NCI-H2081 treated with DMSO at 0.1 percent for 48 hours (cell line): ENCODE measurements at regions not wholly inside any gene's neighbourhood (a gene's known extent, or its start where the extent isn't known, plus 50 kb on each side); places are given as distances from the start of the nearest gene placed in this dataset.
"Not testable (repeated sequence)": the region's sequence is repeated elsewhere in the genome, so short reads cannot be mapped to it uniquely, and the experiment has no call there.

Experiments used
- DNase-seq: peaks from one replicate; lab custom pipeline; 2025; lab: John Stamatoyannopoulos, UW

DNA sequence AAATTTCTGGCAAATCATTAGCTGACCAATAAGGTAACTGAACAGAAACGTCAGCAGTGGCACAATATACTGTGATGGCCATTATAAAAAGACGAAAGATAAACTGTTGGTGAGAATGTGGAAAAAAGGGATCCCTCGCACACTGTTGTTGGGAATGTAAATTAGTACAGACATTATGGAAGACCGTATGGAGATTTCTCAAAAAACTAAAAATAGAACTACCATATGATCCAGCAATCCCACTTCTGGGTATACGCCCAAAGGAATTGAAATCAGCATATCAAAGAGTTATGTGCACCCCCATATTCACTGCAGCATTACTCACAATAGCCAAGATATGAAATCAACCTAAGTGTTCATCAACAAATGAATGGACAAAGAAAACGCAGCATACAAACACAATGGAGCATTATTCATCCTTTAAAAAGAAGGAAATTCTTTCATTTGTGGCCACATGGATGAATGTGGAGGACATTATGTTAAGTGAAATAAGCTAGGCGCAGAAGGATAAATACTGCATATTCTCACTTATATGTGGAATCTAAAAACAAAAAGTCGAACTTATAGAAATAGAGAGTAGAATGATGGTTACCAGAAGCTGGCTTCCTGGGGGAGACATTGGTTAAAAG is 257.7 kb downstream of the RHOU start:
- DNase-seq, result no peak

DNA sequence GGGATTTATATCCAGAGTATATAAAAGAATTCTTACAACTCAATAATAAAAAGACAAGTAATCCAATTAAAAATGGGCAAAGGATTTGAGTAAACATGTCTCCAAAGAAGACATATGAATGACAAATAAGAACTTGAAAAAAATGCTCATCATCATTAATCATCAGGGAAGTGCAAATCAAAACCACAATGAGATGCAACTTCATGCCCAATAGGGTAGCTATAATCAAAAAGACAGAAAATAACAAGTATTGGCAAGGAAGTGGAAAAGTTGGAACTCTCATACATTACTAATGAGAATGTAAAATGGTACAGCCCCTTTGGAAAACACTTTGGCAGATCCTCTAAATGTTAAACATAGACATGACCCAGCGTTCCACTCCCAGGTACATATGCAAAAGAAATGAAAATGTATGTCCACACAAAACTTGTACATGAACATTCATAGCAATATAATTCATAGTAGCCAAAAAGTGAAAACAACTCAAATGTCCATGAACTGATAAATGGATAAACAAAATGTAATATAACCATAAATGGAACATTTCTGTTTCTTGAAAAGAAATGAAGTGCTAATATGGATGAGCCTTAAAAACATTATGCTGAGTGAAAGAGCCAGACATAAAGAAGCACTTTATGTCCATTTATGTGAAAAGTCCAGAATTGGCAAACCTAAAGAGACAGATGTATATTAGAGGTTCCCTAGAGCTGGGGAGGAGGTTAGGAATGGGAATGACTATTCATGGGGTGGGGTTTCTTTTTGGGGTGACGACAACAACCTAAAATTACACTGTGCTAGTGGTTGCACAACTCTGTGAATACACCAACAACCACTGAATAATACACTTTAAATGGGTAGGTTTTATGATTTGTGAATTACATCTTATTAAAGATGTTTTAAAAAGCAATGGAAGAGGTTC is 259.7 kb downstream of the RHOU start:
- no peak for DNase-seq

DNA sequence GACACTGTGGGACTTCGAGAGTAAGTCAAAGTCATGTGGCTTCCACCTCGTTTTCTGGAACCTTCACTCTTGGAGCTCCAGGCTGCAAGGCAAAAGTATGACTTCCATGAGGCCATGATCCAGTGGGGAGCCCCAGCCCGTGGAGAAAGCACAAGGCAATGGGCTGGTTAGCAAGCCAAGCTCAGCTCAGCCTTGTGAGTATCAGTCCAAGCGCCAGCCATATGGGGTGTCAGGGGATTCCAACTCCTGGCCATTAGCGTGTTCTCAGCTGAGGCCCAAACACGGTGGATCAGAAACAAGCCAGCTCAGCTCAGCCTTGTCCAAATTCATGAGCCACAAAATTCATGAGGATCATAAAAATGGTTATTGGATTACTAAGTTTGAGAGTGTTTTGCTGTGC is 261.0 kb downstream of the RHOU start:
- DNase-seq, result no peak

DNA sequence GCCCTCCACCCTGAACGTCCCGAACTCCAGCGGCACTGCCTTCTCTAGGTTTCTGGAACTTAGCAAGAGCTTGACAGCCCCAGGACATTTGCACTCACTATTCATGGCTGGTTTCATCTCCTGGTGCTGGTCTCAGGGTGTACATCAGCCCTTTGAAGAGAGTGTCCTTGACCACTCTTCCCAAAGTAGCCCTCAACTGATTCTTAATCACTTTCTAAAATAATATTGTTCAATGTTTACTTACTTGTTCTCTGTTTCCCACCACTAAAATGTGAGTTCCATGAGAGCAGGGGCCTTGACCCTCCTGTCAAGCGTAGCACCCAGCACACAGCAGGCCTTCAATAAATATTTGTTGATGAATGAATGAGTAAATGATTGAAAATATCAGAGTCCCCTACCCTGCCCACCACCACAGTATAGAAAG is 262.5 kb downstream of the RHOU start:
- DNase-seq, result no peak

DNA sequence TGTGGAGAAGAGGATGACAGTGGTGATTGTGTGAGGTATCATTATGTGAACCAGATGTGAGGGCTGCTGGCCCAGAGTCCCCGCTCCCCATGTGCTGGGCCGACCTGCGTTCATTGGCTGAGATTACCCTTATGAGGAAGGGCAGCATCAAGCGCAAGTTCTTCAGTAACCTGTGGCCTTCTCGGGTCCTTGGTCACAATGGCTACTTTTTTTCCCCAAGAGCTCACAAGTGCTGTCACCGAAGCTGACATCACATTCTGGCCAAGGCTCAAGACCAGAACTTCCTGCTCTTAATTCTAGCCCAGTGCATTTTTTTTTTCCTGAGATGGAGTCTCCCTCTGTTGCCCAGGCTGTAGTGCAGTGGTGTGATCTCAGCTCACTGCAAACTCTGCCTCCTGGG is 262.9 kb downstream of the RHOU start:
- DNase-seq, result no peak

DNA sequence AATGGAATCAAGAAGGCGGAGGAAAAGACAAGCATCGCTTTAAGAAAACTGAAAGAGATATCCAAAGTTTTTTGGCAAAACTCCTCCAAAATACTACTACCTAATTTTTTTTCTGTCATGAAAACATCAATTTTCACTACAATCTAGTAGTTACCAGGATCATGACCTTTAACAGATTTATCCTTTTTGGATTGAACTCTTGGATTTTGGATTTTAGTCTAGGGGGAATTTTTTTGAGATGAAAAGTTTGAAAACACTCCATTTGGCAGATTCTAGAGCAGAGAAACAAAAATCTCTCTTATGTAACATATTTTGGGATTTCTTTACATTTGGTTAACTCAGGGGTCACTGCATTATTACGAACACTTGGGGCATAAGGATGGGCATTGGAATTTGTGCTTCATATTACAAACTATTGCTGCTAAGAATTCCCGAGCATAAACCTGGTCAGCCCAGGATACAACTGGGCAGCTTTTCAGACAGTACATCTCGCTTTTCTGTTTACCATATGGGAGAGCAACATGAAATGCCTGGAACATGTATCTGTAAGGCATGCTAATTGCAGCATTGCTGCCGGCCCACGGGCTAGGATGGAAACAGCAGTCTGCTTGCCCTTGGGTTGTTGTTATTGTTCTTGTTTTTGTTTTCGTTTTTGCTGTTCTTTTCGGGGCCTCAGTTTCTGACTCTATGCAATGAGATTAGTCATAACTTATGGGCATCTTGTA is 264.3 kb downstream of the RHOU start:
- DNase-seq, result no peak

DNA sequence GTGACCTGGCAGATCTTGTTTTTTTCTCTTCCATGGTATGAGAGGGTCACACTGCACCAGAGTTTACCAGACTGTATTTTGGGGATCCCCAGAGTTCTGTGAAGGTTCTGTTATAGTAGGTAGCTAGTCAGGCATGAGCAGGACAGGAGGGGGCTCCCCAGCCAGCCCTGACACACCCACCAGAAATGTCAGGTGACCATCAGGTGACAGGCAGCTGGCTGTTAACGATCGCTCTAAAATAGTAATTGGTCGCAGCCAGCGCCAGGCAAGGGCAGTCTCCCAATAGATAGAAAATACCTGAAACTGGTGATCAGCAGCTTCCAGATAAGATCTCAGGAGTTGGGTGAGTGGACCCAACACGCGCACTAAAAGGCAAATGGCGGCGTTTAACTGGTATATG is 264.9 kb downstream of the RHOU start:
- no peak for DNase-seq

DNA sequence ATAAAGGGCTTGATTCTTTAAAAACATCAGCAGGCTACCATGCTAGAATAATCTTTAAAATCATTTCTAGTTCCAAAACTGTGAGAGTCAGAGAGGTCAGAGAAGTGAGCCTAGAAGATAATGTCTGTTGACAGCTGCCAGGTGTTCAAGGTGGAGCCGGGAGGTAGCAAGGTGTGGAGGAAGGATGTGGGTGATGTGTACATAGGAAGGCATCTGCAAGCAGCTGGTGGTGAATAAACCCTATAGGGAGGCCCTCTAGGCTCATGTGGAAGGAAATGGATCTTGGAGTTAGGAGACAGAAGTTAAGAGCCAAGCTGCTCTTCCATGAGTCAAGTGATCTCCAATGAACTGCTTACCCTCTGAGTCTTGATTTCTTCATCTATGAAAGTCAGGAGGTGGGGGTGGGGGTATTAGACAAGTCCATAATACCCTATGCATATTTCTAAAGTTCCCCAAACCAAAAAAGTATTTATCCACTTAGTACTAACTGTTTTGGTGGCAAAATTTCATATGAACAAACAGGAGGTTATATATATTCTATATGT is 266.3 kb downstream of the RHOU start:
- no peak for DNase-seq

DNA sequence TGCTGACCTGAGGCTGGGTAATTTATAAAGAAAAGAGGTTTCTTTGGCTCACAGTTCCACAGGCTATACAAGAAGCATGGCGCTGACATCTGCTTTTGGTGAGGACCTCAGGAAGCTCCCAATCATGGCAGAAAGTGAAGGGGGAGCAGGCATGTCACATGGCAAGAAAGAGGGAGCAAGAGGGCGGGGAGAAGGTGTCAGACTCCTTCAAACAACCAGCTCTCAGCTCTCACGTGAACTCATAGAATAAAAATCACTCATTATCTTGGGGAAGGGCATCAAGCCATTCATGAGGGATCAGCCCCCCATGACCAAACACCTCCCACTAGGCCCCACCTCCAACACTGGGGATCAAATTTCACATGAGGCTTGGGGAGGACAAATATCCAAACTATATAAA is 266.8 kb downstream of the RHOU start:
- DNase-seq, result no peak

DNA sequence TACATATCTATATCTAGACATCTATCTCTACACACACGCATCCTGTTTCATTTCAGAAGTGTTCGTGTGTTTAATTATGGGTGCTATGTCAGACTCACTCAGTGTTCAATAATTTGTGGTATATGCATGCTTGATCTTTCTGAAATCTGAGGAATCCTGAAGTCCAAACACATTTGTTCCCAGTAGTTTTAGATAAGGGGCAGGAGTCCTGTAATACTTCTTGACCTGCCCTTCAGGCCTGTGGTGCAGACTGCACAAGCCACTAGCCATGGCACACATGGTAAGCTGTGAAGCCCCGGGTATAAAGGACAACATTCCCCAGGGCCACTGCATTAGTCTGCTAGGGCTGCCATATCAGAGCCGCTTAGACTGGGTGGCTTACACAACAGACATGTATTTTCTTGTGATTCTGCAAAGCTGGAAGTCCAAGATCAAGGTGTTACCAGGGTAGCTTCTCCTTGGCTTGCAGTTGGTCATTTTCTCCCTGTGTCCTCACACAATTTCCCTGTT is 267.2 kb downstream of the RHOU start:
- DNase-seq, result no peak

DNA sequence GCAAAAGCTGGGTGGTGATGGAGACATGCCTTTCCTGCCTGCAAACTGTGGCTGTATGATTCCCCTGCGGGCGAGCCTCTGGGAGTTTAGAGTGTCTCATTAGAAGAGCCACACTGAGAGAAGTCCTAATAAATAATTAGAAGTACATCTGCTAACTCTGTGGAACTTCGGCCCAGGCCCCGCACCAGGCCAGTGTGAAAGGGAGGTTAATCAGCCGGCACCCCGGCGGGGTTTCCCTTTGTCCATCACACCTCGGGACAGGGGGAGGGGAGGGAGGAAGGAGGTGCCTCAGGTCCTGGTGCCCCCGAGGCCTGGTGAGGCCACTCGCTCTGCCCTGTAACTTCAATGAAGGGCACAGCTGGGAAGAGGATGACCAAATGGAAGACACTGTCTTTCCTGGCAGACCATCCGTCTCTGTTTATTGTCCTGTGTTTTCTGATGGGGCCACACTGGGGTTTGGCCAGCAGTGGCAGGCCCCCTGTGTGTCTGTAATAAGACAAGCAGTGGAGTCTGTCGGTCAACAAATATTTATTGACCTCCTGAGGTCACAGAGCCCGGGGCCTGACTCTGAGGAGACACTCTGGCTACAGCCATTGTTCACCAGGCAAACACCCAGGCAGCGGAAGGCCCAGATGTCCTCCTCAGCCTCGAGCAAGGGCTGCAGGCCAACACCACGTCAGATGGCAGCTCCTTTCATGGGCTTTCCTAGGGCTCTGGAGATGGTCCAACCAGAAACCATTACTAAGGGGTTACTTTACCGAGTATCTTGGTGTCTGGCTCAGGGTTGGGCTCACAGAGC is 267.5 kb upstream of the RAB4A start:
- DNase-seq, result no peak

DNA sequence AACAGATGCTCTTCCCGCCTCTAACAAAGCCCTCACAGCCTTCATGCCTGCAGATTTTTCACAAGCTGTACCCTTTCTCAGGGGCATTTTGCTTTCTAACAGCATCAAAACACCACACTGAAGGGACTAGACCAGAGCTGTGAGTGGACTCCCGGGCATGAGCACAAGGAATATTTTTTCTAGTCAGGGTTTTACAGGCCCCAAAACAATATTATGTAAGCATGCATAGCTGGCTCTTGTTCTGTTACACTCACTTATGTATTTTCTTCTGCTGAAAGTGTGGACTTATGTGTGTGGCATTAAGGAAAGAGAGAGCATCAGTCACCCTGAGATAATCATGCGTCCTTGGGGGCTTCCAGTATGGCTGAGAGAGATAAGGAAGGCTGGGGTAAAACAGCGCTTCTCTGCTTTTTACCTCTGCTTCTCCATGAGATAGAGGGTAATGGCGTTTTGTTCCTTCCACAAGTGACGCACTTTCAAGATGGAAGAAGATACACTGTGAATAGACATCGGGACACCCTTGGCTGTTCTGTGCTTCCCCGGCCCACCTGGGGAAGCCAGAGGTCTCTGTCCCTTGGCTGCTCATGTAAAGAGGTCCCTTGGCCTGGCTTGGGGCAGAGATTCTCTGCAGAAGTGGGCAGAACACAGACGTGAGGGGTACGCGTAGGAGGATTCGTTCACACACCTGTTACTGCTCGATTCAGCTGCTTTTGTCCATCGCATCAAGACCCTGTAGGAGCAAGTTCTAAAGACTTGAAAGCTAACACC is 266.7 kb upstream of the RAB4A start:
- no peak for DNase-seq

DNA sequence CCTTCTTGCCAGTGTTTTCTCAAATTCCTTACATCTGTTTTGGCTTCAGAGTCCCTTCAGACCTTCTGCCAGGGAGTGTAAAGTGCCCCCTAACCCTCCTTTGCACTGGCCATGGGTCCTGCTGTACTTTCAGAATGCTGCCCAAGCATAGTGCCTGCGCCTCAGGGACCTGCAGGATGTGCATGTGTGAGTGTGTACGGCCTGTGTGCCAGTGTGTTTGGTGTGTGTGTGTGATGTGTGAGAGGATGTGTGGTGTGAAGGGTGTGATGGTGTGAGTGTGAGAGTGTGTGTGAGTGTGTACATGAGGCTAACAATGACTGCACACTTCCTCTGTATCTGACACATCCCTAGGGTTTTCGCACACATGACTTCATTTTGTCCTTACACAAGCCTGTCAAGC is 265.8 kb upstream of the RAB4A start:
- DNase-seq, result no peak

DNA sequence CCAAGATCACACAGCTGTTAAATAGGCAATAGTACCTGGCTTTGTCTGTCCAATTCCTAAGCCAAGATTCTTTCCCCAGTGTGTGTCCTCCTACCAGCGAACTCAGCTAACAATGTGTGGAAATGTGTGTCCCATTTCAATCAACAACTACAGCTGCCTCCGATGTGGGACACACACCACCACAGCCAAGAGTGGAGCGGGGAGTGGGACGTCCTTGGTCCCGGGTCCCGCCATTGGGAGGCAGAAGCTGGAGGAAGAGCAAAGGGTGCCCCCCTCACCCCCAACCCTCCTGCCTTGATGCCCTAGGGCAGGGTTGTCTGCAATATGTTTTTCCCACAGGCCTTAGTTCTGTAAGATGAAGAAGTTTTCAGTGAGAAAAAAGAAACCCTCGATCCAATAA is 265.4 kb upstream of the RAB4A start:
- no peak for DNase-seq

DNA sequence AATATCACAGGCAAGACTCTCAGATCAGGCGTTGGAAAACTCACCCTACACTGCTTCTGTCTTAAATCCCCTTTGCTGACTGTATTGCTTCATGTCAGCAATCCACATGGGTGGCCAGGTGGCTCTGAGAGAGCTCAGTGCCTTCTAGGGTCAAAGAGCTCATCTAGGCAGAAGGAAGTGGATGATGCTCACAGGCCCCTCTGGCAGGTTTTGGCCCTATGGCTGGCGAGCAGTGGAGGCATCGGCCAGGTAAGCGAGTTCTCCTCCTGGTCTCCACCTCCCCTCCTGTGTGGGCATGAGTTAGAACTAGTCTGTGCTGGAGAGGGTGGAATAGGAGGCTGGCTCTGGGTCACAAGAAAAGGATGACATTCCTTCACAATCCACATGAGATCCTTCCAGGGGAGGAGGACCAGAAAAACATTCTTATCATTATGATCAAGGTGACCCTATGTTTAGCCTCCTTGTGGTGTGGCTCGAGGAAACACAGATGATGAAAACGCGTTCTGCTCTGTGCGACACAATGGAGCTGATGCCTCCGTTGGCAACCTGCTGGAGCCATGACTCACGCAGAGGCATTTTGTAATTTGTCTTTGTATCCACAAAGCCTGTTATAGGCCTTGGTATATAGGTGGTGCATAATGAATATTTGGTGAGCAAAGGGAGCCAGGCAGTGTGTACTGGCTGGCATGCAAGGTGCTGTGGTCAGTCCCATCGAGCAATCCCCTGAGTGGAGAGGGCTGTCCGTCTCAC is 264.6 kb upstream of the RAB4A start:
- no peak for DNase-seq

DNA sequence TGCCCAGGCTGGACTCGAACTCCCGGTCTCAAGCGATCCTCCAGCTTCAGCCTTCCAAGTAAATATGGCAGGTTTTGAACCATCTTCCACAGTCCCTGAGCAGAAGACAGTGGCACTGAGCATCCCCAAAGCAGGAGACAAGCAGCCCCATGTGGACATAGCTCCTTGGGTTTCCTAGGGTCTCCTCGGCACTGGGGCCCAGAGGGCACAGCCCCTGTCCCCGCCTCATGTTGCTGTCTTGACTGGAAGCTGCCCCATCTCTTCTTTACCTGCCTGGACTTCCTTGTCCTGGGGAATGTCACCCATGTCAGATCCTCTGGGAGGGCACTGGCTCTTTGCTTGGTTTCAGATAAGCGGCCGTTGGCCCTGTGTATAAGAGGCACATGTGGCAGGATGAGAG is 263.7 kb upstream of the RAB4A start:
- DNase-seq, result no peak

DNA sequence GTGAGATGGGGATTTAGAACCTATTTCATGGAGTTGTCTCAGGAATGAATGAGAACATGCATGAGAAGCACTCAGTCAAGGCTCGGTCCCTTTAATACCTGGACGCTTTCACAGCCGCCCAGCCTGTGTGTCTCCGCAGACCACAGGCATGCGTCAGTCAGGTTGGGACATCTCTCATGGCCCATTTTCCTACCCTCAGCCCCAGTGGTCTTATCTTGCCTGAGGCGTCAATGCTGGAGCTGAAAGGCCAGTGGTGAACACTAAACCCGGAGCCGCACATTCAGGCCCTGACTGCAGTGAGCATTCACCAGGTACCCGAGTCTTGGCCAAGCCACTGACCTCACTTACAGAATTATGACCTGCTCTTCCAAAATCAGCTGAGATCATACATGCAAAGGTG is 263.2 kb upstream of the RAB4A start:
- no peak for DNase-seq

DNA sequence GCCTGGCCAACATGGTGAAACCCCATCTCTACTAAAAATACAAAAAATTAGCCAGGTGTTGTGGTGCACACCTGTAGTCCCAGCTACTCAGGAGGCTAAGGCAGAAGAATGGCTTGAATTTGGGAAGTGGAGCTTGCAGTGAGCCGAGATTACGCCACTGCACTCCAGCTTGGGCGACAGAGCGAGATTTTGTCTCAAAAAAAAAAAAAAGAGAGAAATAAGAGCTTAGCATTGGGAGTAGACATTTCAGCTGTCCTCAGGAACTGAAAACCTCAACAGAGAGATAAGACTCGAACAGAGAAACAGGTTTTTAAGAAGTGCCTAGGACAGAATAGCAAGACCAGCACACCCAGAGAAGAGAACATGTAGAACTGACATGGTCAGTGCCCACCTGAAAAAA is 262.6 kb upstream of the RAB4A start:
- not testable (repeated sequence) for DNase-seq

DNA sequence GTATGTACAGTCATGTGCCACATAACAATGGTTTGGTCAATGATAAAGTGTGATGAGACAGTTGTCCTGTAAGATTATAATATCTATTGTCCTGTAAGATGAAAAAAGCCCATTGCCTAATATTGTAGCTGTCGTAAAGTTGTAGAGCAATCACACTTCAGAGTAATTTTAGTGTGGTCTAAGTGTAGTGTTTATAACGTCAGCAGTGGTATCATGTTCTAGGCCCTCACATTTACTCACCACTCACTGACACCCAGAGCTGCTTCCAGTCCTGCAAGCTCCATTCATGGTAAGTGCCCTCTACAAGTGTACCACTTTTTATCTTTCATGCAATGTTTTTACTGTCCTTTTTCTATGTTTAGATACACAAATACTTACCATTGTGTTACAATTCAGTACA is 259.9 kb upstream of the RAB4A start:
- no peak for DNase-seq

DNA sequence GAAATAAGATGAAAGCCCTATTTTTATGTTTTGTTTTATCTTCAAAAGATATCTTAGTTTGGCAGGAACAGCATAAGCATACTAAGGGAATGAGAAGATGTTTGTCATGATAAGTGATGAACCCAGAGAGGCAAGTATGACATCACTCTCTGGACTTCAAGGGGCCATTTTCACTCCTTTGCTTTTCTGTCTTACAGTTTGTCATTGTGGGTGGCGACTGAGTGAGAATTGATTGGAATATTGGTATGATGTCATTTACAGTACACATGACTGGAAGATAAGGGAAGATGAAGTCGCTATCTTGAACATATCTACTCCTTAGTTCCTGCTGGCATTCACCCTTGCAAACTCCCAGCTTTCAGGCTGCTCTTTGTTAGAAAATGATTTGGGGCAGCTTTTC is 258.1 kb upstream of the RAB4A start:
- DNase-seq, result no peak
